ENCODE measurements at regions not wholly inside any gene's neighbourhood (a gene's known extent, or its start where the extent isn't known, plus 50 kb on each side); places are given as distances from the start of the nearest gene placed in this dataset.
"Not testable (repeated sequence)": the region's sequence is repeated elsewhere in the genome, so short reads cannot be mapped to it uniquely, and the experiment has no call there.

- no peak for DNase-seq
These were observed 94.9 kb downstream of the OAT start for GRCh38 chr10:124323806-124324205.

- DNase-seq: no peak
These were observed 95.5 kb downstream of the OAT start for GRCh38 chr10:124323111-124323725.

GRCh38 chr10:124322191-124322980, 96.3 kb downstream of the OAT start:
- DNase-seq: no peak

- DNase-seq: no peak
These were observed 97.2 kb downstream of the OAT start for GRCh38 chr10:124321433-124322089.

- DNase-seq: no peak
These were observed 97.8 kb downstream of the OAT start for GRCh38 chr10:124320778-124321432.

GRCh38 chr10:124319926-124320391, 98.8 kb downstream of the OAT start:
- no peak for DNase-seq

GRCh38 chr10:124319520-124319919, 99.2 kb downstream of the OAT start:
- not testable (repeated sequence) for DNase-seq

- DNase-seq: no peak
These were observed 99.9 kb downstream of the OAT start for GRCh38 chr10:124318811-124319210.

- DNase-seq: no peak
These were observed 100.6 kb downstream of the OAT start for GRCh38 chr10:124318076-124318475.

- DNase-seq: no peak
These were observed 102.4 kb downstream of the OAT start for GRCh38 chr10:124316326-124316725.

GRCh38 chr10:124315591-124316270, 103.0 kb downstream of the OAT start:
- no peak for DNase-seq

- DNase-seq: no peak
These were observed 105.3 kb downstream of the OAT start for GRCh38 chr10:124313374-124313773.

GRCh38 chr10:124308811-124309210, 109.9 kb downstream of the OAT start:
- DNase-seq: no peak

GRCh38 chr10:124308056-124308645, 110.6 kb downstream of the OAT start:
- no peak for DNase-seq

- DNase-seq: no peak
These were observed 111.1 kb downstream of the OAT start for GRCh38 chr10:124307591-124307990.

- no peak for DNase-seq
These were observed 111.8 kb downstream of the OAT start for GRCh38 chr10:124306922-124307371.

GRCh38 chr10:124306520-124306919, 112.2 kb downstream of the OAT start:
- DNase-seq: no peak

- DNase-seq: no peak
These were observed 112.7 kb downstream of the OAT start for GRCh38 chr10:124305984-124306383.

- DNase-seq: no peak
These were observed 113.6 kb downstream of the OAT start for GRCh38 chr10:124305131-124305530.

GRCh38 chr10:124303662-124304418, 114.9 kb downstream of the OAT start:
- no peak for DNase-seq

- no peak for DNase-seq
These were observed 115.7 kb downstream of the OAT start for GRCh38 chr10:124302951-124303505.

Data from NCI-H774 (cell line).